Central memory CD4-positive, alpha-beta T cell (primary cell): ENCODE measurements at regions not wholly inside any gene's neighbourhood (a gene's known extent, or its start where the extent isn't known, plus 50 kb on each side); places are given as distances from the start of the nearest gene placed in this dataset.
"Not testable (repeated sequence)": the region's sequence is repeated elsewhere in the genome, so short reads cannot be mapped to it uniquely, and the experiment has no call there.

Source experiments
- DNase-seq: peaks from one replicate; pipeline ENCODE4 v3.0.0; 2022

GRCh38 chr3:106485802-106486201, 617.0 kb upstream of the CBLB start:
- no peak for DNase-seq

DNA sequence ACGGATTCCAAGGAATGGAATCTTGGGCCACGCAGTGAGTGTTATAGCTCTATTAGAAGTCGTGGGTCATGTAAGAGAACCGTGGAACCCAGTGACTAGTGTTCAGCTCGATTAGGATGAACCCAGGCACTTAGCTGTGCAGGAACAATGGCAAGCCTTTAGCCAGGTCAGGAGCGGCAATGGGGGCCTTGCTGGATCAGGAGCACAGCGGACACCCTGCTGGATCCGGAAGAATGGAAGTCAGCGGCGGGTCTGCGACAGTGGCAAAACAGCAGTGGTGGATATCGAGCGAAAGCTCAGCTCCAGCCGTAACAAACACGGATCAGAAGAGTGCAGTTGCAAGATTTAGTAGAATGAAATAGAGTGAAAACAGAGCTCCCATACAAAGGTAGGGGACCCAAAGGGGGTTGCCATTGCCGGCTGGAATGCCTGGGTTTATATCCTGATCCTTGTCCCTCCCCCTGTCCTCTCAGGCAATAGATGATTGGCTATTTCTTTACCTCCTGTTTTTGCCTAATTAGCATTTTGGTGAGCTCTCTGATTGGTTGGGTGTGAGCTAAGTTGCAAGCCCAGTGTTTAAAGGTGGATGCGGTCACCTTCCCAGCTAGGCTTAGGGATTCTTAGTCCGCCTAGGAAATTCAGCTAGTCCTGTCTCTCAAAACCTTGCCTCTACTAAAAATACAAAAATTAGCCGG, 618.3 kb upstream of the CBLB start:
- DNase-seq: not testable (repeated sequence)

GRCh38 chr3:106488331-106488730, 619.5 kb upstream of the CBLB start:
- DNase-seq: no peak

GRCh38 chr3:106491796-106492195, 623.0 kb upstream of the CBLB start:
- DNase-seq: no peak

GRCh38 chr3:106508331-106508893, 639.6 kb upstream of the CBLB start:
- DNase-seq: no peak

GRCh38 chr3:106510206-106510605, 641.4 kb upstream of the CBLB start:
- no peak for DNase-seq

- no peak for DNase-seq
Measured at GRCh38 chr3:106512846-106513245, 644.0 kb upstream of the CBLB start.

- no peak for DNase-seq
Measured at GRCh38 chr3:106514431-106514830, 645.6 kb upstream of the CBLB start.

DNA sequence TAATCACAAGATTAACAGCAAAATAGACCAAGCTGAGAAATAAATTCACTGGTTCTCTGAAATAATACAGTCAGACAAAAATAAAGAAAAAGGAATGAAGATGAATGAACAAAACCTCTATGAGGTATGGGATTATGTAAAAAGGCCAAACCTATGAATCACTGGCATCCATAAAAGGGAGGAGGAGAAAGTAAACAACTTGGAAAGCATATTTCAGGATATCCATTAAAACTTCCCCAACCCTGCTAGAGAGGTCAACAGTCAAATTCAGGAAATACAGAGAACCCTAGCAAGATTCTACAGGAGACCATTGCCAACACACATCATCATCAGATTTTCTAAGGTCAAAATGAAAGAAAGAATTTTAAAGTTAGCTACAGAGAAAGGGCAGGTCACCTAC, 649.7 kb upstream of the CBLB start:
- no peak for DNase-seq

DNA sequence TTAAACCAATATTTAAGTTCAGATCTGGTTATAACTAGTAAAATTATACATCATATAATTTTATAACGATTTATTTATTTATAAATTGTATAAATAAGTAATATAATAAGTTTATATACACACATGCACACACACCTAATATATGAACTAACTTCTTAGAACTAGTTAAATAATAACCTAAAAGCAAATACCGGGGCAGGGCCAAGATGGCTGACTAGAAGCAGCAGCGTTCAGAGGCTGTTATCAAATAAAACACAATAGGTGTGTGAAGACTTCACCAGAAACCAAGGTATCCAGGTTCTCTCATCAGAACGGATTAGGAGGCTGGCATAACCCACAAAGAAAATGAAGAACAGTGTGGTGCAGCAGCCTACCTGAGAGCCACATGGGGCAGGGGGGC, 653.6 kb upstream of the CBLB start:
- no peak for DNase-seq

GRCh38 chr3:106528932-106529331, 660.1 kb upstream of the CBLB start:
- no peak for DNase-seq

DNA sequence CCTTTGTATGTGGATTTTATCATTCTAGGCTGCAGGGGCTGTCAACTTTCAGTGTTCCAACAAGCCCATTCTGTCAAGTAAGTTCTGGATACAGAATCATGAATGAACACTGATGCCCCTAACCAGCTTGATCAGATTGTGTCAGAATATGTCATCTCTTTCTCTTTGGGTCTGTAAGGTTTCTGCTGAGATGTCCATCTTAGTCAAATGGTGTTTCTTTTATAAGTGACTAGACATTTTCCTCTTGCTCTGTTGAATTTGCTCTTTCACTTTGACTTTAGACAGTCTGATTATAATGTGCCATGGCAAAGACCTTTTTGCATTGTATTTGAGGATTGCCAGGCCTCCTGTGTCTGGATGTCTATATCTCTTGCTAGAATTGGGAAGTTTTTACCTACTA, 660.9 kb upstream of the CBLB start:
- DNase-seq: no peak

DNA sequence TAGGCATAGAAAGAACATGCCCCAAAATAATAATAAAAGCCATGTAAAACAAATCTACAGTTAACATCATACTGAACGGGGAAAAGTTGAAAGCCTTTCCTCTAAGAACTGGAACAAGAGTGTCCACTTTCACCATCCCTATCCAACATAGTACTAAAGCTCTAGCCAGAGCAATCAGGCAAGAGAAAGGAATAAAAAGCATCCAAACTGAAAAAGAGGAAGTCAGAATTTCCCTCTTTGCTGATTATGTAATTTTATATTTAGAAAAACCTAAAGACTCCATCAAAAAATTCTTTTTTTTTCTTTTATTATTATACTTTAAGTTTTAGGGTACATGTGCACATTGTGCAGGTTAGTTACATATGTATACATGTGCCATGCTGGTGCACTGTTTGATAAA, 661.6 kb upstream of the CBLB start:
- no peak for DNase-seq

- not testable (repeated sequence) for DNase-seq
Measured at GRCh38 chr3:106531771-106532329, 663.0 kb upstream of the CBLB start.

- no peak for DNase-seq
Measured at GRCh38 chr3:106533093-106533787, 664.4 kb upstream of the CBLB start.

- DNase-seq: no peak
Measured at GRCh38 chr3:106533788-106534160, 665.0 kb upstream of the CBLB start.

GRCh38 chr3:106534206-106534605, 665.4 kb upstream of the CBLB start:
- DNase-seq: peak; percentile 67

DNA sequence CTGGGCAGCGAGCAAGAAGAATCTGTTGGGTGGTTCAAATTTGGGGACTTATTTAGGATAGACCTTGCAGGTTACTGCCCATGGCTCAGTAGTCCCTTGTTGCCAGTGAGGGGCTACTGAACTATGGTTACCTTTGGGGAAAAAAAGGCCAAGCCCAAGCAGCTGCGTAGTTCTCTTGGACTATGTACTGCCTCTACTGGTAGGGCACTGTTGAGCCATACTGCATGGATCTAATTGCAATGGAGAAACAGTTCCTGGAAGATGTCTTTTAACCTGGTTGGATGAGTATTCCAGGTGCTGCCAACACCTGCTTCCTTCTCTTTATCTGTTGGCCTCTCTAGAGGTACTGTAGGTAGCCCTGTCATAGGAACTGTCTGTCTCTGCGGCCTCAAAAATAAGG, 671.9 kb upstream of the CBLB start:
- no peak for DNase-seq

GRCh38 chr3:106542101-106542769, 673.4 kb upstream of the CBLB start:
- no peak for DNase-seq

GRCh38 chr3:106552351-106553043, 683.7 kb upstream of the CBLB start:
- DNase-seq: no peak

GRCh38 chr3:106560451-106560966, 691.7 kb upstream of the CBLB start:
- no peak for DNase-seq

DNA sequence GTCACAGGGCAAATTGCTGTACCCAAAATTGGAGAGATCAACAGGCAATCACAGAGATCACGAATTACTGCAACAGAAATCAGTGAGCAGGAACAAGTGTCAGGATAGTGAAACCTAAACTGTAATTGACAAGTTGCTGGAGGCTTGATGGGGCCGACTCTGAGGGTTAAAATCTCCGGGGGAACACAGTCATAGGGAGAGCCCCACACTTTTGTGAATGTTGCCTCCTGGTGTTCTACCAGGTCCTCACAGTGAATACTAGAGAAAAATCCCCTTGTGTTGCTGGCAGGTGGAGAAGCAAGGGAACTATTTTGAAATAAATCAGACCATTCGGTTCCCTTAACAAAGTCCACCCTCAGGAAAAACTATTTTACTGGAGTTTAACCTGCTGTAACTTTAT, 697.5 kb upstream of the CBLB start:
- no peak for DNase-seq

DNA sequence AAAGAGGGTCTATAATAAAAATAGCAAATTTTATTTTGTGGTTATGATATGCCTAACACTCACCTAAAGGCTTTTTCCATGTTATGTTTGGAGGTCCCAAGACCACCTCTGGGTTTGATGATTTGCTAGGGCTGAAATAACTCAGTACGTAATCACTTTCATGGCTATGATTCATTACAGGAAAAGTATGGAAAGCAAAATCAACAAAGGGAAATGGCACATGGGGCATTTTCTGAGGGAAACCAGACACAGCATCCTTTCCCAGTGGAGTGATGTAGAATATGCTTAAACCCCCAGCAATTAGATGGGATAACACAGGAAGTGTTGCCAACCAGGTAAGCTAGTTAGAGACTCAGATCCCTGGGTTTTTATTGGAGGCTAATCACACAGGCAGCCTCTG, 701.6 kb upstream of the CBLB start:
- DNase-seq: no peak
